Activated B cell treated with CpG ODN at 0.5 μM for 24 hours (primary cell): ENCODE measurements at regions not wholly inside any gene's neighbourhood (a gene's known extent, or its start where the extent isn't known, plus 50 kb on each side); places are given as distances from the start of the nearest gene placed in this dataset.
"Not testable (repeated sequence)": the region's sequence is repeated elsewhere in the genome, so short reads cannot be mapped to it uniquely, and the experiment has no call there.

Experiments
- ATAC-seq: fragments of 200-7000 bp; cut with Tn5 transposase; one replicate; pipeline ENCODE4 v1.10.0; 2021; ENCODE audit warnings: low read depth, mild to moderate bottlenecking, moderate library complexity
- CTCF ChIA-PET: fragments of 350-600 bp; sonication (Branson Sonifier 250); formaldehyde crosslinking; loops from one replicate; lab custom pipeline; 2021; ENCODE audit warnings: antibody characterized with exemption; lab: Charles Lee
- POLR2A ChIA-PET: fragments of 350-600 bp; sonication (Branson Sonifier 250); formaldehyde crosslinking; loops from one replicate; lab custom pipeline; 2021; ENCODE audit warnings: antibody characterized with exemption; lab: Charles Lee
- DNase-seq: peaks from one replicate; pipeline ENCODE4 v3.0.0; 2022
- H3K27ac Mint-ChIP-seq: one replicate; pipeline ENCODE4 v1.8.0; 2020; ENCODE audit warnings: mixed read lengths
- H3K27me3 Mint-ChIP-seq: one replicate; pipeline ENCODE4 v1.8.0; 2021; ENCODE audit warnings: mixed read lengths
- H3K36me3 Mint-ChIP-seq: one replicate; pipeline ENCODE4 v1.8.0; 2021; ENCODE audit warnings: low read depth, mixed read lengths
- H3K4me1 Mint-ChIP-seq: one replicate; pipeline ENCODE4 v1.8.0; 2021; ENCODE audit warnings: mixed read lengths
- H3K4me3 Mint-ChIP-seq: one replicate; pipeline ENCODE4 v1.8.0; 2020; ENCODE audit warnings: mild to moderate bottlenecking, mixed read lengths
- H3K9me3 Mint-ChIP-seq: one replicate; pipeline ENCODE4 v1.8.0; 2020; ENCODE audit warnings: mixed read lengths
- intact Hi-C: fragments of 100-400 bp; cut with micrococcal nuclease; formaldehyde crosslinking; loops from one replicate; pipeline ENCODE4 v1.15.1; 2024
- TF ChIP-seq, protein P1 (sequence below): fragments of 200-600 bp; IDR thresholded peaks from one replicate; pipeline ENCODE4 v1.8.0; 2022; ENCODE audit warnings: antibody characterized with exemption, mild to moderate bottlenecking

DNA sequence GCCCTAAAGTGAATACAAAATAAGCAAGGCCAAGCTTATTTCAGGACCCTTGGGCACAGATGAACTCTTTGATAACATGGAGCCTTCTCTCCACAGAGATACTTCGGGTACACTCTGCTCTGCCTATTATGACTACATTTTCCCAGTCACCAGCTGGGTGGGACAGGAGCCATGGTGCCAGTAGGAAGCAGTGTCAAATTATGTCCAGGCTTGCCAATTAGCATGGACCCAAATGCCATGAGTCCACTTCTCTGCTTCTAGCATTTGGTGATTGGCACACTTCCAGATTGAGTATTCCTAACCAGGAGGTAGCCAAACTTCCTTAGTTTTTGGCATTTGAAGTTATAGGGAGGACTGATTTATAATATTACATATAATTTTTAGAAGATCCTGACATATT lies 513.8 kb upstream of the HTR1E start:
- no peak for DNase-seq
- no peaks in the 10 kb centered on the region for H3K27me3 Mint-ChIP-seq
- H3K36me3 Mint-ChIP-seq, result no peaks in the 10 kb centered on the region
- ATAC-seq, result no peak
- H3K4me3 Mint-ChIP-seq, result no peak overlapping the region
- H3K27ac Mint-ChIP-seq, result no peak overlapping the region
- ChIA-PET CTCF (no interaction called here), POLR2A (no interaction called here)
- no peaks in the 10 kb centered on the region for H3K4me1 Mint-ChIP-seq
- TF ChIP-seq, protein P1, sequence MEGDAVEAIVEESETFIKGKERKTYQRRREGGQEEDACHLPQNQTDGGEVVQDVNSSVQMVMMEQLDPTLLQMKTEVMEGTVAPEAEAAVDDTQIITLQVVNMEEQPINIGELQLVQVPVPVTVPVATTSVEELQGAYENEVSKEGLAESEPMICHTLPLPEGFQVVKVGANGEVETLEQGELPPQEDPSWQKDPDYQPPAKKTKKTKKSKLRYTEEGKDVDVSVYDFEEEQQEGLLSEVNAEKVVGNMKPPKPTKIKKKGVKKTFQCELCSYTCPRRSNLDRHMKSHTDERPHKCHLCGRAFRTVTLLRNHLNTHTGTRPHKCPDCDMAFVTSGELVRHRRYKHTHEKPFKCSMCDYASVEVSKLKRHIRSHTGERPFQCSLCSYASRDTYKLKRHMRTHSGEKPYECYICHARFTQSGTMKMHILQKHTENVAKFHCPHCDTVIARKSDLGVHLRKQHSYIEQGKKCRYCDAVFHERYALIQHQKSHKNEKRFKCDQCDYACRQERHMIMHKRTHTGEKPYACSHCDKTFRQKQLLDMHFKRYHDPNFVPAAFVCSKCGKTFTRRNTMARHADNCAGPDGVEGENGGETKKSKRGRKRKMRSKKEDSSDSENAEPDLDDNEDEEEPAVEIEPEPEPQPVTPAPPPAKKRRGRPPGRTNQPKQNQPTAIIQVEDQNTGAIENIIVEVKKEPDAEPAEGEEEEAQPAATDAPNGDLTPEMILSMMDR, result no peak
- intact Hi-C loops, result no loop called here
- peaks cover 3% of the 10 kb centered on the region for H3K9me3 Mint-ChIP-seq

- H3K9me3 Mint-ChIP-seq, result no peaks in the 10 kb centered on the region
- H3K36me3 Mint-ChIP-seq, result no peaks in the 10 kb centered on the region
- intact Hi-C loops, result no loop called here
- TF ChIP-seq, protein P1, result no peak
- H3K27ac Mint-ChIP-seq, result no peak overlapping the region
- CTCF ChIA-PET, result no interaction called here
- H3K4me1 Mint-ChIP-seq, result no peaks in the 10 kb centered on the region
- POLR2A ChIA-PET, result no interaction called here
- no peak for DNase-seq
- no peaks in the 10 kb centered on the region for H3K27me3 Mint-ChIP-seq
- ATAC-seq, result no peak
- H3K4me3 Mint-ChIP-seq, result no peak overlapping the region
Observed at GRCh38 chr6:86412057-86412456, 525.3 kb upstream of the HTR1E start.

- ChIA-PET POLR2A (no interaction called here), CTCF (no interaction called here)
- H3K4me1 Mint-ChIP-seq, result no peaks in the 10 kb centered on the region
- H3K27ac Mint-ChIP-seq, result no peak overlapping the region
- H3K27me3 Mint-ChIP-seq, result no peaks in the 10 kb centered on the region
- DNase-seq (no peak), ATAC-seq (no peak)
- H3K4me3 Mint-ChIP-seq, result no peak overlapping the region
- TF ChIP-seq, protein P1, result no peak
- H3K9me3 Mint-ChIP-seq, result peaks cover 5% of the 10 kb centered on the region
- no peaks in the 10 kb centered on the region for H3K36me3 Mint-ChIP-seq
- intact Hi-C loops, result no loop called here
Observed at GRCh38 chr6:86407128-86407527, 530.2 kb upstream of the HTR1E start.

- H3K27ac Mint-ChIP-seq, CTCF ChIA-PET, H3K27me3 Mint-ChIP-seq, POLR2A ChIA-PET, H3K9me3 Mint-ChIP-seq, H3K4me1 Mint-ChIP-seq, ATAC-seq, DNase-seq, H3K36me3 Mint-ChIP-seq, H3K4me3 Mint-ChIP-seq, intact Hi-C loops: not testable (repeated sequence)
Observed at GRCh38 chr6:86392850-86393249, 544.5 kb upstream of the HTR1E start.

- no peaks in the 10 kb centered on the region for H3K27me3 Mint-ChIP-seq
- no peaks in the 10 kb centered on the region for H3K36me3 Mint-ChIP-seq
- no peak for ATAC-seq
- H3K27ac Mint-ChIP-seq, result no peak overlapping the region
- no peak for DNase-seq
- H3K4me1 Mint-ChIP-seq, result no peaks in the 10 kb centered on the region
- H3K4me3 Mint-ChIP-seq, result no peak overlapping the region
- H3K9me3 Mint-ChIP-seq, result no peaks in the 10 kb centered on the region
- CTCF ChIA-PET, result no interaction called here
- TF ChIP-seq, protein P1, result no peak
- POLR2A ChIA-PET, result no interaction called here
- intact Hi-C loops, result no loop called here
Observed at GRCh38 chr6:86380571-86381125, 556.7 kb upstream of the HTR1E start.

GRCh38 chr6:86357877-86358276 lies 579.5 kb upstream of the HTR1E start:
- Mint-ChIP-seq H3K9me3 (no peaks in the 10 kb centered on the region), H3K36me3 (no peaks in the 10 kb centered on the region), H3K27ac (no peak overlapping the region), H3K4me3 (no peak overlapping the region), H3K27me3 (no peaks in the 10 kb centered on the region), H3K4me1 (no peaks in the 10 kb centered on the region)
- ATAC-seq (no peak), DNase-seq (no peak)
- intact Hi-C loops, result no loop called here
- ChIA-PET POLR2A (no interaction called here), CTCF (no interaction called here)
- TF ChIP-seq, protein P1, result no peak
